GM13976 (cell line): ENCODE measurements at regions not wholly inside any gene's neighbourhood (a gene's known extent, or its start where the extent isn't known, plus 50 kb on each side); places are given as distances from the start of the nearest gene placed in this dataset.
"Not testable (repeated sequence)": the region's sequence is repeated elsewhere in the genome, so short reads cannot be mapped to it uniquely, and the experiment has no call there.

ENCODE experiments used
- DNase-seq: peaks from one replicate; pipeline ENCODE4 v3.0.0; 2012; ENCODE audit warnings: low spot score
- in situ Hi-C: fragments of 300-500 bp; cut with MboI; formaldehyde crosslinking; loops from one replicate; pipeline ENCODE4 v1.12.0; 2022; ENCODE audit warnings: low sequenced_read_pairs, mixed read lengths, inconsistent platforms; ENCODE audit not compliant: unreplicated experiment
- TF ChIP-seq, protein P1 (sequence below): IDR thresholded peaks from 2 replicates; pipeline ENCODE4 v1.5.1; 2012; ENCODE audit warnings: borderline replicate concordance, mild to moderate bottlenecking; ENCODE audit not compliant: insufficient read depth; ENCODE audit errors: extremely low read depth, missing control alignments, control extremely low read depth

DNA sequence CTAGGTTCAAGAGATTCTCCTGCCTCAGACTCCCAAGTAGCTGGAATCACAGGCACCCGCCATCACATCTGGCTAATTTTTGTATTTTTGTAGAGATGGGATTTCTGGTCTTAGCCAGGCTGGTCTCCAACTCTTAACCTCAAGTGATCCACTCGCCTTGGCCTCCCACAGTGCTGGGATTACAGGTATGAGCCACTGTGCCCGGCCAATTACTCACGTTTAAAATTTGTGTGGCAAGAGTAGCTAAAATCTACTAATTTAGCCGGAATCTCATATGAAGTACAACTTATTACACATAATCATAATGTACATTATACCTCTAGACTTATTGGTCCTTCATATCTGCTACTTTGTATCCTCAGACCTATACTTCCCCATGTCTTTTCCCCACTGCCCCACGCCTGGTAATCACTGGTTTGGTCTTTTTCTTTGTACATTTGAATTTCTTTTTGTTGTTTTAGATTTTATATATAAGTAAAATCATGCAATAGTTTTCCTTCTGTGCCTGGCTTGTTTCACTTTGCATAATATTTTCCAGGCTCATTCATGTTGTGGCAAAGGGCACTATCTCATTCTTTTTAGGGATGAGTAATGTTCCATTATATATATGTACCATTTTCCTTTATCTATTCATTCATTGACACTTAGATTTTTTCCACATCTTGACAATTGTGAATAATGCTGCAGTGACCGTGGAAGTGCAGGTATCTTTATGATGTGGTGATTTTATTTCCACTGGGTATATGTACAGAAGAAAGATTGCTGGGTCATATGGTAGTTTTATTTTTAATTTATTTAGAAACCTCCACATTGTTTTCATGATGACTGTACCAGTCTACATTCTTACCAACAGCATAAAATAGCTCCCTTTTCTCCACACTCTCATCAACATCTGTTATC is 605.0 kb upstream of the CBLB start:
- DNase-seq = no peak
- TF ChIP-seq, protein P1, sequence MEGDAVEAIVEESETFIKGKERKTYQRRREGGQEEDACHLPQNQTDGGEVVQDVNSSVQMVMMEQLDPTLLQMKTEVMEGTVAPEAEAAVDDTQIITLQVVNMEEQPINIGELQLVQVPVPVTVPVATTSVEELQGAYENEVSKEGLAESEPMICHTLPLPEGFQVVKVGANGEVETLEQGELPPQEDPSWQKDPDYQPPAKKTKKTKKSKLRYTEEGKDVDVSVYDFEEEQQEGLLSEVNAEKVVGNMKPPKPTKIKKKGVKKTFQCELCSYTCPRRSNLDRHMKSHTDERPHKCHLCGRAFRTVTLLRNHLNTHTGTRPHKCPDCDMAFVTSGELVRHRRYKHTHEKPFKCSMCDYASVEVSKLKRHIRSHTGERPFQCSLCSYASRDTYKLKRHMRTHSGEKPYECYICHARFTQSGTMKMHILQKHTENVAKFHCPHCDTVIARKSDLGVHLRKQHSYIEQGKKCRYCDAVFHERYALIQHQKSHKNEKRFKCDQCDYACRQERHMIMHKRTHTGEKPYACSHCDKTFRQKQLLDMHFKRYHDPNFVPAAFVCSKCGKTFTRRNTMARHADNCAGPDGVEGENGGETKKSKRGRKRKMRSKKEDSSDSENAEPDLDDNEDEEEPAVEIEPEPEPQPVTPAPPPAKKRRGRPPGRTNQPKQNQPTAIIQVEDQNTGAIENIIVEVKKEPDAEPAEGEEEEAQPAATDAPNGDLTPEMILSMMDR = no peak
- in situ Hi-C loops = no loop called here

DNA sequence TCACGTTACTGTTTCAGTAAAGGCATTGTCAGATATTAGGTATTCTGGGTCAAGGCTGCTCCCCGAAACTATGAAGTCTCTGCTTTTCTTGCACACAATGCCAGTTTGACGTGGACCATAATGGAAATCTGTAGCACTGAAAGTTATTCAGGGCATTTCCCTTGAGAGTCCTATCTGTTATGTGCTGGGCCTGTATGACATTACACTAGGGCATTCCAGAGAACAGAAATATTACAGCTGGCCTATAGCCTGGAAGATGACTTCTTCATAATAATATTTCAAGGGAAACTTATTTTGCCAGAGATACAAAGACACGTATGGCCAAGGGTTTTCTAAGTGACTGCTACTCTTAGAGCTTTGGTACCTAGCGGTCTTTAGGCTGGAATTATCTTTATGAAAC is 613.6 kb upstream of the CBLB start:
- TF ChIP-seq, protein P1 = no peak
- in situ Hi-C loops = no loop called here
- DNase-seq = no peak

DNA sequence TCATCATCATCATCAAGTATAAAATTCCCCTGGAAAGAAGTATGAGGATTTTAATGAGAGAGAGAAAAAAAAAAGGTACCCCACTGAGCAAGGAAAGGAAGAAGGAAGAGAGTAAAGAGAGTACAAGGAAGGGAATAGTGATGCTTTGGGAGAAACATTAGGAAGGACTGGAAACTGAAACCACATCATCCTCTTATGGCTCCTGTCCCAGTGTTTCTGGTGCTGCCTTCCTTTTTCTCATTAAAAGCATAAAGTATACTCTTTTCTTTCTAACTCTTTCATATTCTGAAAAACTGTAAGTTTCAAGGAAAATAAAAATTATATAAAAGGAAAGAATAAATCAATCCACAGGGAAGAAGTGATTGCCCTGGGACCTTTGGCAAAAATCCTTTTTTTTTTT is 616.4 kb upstream of the CBLB start:
- no peak for DNase-seq
- TF ChIP-seq, protein P1 = no peak
- in situ Hi-C loops = no loop called here

DNA sequence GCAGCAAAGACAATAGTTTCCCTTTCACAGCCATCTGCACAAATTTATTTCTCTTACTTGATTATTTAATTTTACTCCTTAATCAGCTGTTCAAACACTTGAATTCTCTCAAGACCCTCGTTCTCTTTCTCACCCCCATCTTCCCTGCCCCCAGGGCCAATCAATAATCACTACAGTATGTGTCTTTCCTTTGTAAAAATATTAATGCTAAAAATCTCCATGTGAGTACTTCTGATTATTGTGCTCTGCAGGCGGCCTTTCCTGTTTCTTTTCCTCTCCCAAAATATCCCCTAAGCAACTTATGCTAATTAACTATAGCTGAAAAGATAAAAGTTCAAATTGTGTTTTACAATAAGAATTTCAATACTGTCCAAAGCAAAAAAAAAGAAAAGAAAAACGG is 617.0 kb upstream of the CBLB start:
- no peak for DNase-seq
- in situ Hi-C loops = no loop called here

DNA sequence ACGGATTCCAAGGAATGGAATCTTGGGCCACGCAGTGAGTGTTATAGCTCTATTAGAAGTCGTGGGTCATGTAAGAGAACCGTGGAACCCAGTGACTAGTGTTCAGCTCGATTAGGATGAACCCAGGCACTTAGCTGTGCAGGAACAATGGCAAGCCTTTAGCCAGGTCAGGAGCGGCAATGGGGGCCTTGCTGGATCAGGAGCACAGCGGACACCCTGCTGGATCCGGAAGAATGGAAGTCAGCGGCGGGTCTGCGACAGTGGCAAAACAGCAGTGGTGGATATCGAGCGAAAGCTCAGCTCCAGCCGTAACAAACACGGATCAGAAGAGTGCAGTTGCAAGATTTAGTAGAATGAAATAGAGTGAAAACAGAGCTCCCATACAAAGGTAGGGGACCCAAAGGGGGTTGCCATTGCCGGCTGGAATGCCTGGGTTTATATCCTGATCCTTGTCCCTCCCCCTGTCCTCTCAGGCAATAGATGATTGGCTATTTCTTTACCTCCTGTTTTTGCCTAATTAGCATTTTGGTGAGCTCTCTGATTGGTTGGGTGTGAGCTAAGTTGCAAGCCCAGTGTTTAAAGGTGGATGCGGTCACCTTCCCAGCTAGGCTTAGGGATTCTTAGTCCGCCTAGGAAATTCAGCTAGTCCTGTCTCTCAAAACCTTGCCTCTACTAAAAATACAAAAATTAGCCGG is 618.3 kb upstream of the CBLB start:
- DNase-seq, in situ Hi-C loops: not testable (repeated sequence)

More for the DNA sequence above, 617.0 kb upstream of the CBLB start:
- TF ChIP-seq, protein P1 = no peak

DNA sequence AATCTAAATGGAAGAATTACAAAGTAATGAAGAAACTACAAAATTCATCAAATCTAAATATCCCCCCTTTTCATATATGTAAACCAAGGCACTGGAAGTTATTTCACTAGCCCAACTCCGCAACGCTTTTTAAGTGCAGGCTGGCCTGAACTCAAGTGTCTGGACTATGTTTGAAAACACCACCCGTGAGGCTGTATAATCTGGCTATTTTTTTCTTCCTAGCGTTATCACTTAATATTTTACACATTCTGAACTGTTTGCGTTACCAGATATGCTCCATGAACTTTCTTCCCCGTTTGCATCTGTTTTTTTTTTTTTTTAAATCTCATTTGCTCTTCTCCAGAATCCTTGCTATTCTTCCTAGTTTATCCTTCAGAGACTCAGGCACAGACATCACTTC is 619.5 kb upstream of the CBLB start:
- in situ Hi-C loops = no loop called here
- no peak for DNase-seq
- TF ChIP-seq, protein P1 = no peak

DNA sequence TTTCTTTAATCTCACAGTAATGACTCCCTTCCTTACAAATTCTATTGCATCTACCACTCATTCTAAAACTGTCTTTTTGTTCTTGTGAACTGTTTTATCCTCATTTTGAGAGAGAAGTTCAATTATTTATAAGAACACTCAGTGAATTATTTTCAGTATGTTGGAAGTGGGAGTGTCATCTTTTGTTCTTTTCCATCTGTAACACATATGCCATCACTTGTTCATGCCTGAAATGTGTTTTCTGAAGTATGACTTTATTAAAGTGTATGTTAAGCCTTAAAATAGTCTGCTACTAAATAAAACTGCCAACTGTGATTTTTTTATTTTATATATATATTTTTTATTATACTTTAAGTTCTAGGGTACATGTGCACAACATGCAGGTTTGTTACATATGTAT is 623.0 kb upstream of the CBLB start:
- TF ChIP-seq, protein P1 = no peak
- in situ Hi-C loops = no loop called here
- DNase-seq = no peak
